AG04450 (cell line): ENCODE measurements at regions not wholly inside any gene's neighbourhood (a gene's known extent, or its start where the extent isn't known, plus 50 kb on each side); places are given as distances from the start of the nearest gene placed in this dataset.

Experiments used
- CTCF ChIA-PET: fragments of 300-600, 350-600 bp; formaldehyde crosslinking; extraction: SDS; loops from one replicate; lab custom pipeline; 2022; ENCODE audit warnings: antibody characterized with exemption, inconsistent platforms; lab: Charles Lee
- POLR2A ChIA-PET: fragments of 350-600 bp; formaldehyde crosslinking; extraction: SDS; loops from one replicate; lab custom pipeline; 2021; ENCODE audit warnings: antibody characterized with exemption, inconsistent platforms; lab: Yijun Ruan, JAX
- DNase-seq: peaks from one replicate; pipeline ENCODE4 v3.0.0-alpha.2; 2011; ENCODE audit warnings: low read depth, low spot score
- H3K27ac ChIP-seq: one replicate; pipeline ENCODE4 v1.5.1; 2012; ENCODE audit warnings: low read depth, low read length, control low read depth
- H3K27me3 ChIP-seq: one replicate; pipeline ENCODE4 v1.6.0; 2012; ENCODE audit warnings: low read length; ENCODE audit not compliant: control insufficient read depth, insufficient read depth
- H3K4me3 ChIP-seq: 2 replicates; pipeline ENCODE4 v1.5.1; 2011; ENCODE audit warnings: mild to moderate bottlenecking, low read depth, low read length, control low read depth
- H3K9me3 ChIP-seq: 2 replicates; pipeline ENCODE4 v1.5.1; 2012; ENCODE audit warnings: low read length; ENCODE audit not compliant: control insufficient read depth, insufficient read depth
- CTCF ChIP-seq: IDR thresholded peaks from 2 replicates; pipeline ENCODE4 v1.5.1; 2011; ENCODE audit warnings: low read depth, low read length, control low read depth, inconsistent platforms

GRCh38 chr7:41418337-41418736, 284.6 kb downstream of the INHBA start:
- TF ChIP-seq CTCF = no peak
- ChIA-PET CTCF (no interaction called here), POLR2A (no interaction called here)
- no peaks in the 10 kb centered on the region for H3K27me3 ChIP-seq
- H3K27ac ChIP-seq = no peak overlapping the region
- no peaks in the 10 kb centered on the region for H3K9me3 ChIP-seq
- no peak overlapping the region for H3K4me3 ChIP-seq
- no peak for DNase-seq

- no peak for TF ChIP-seq CTCF
- CTCF ChIA-PET = no interaction called here
- Histone ChIP-seq H3K27me3 (no peaks in the 10 kb centered on the region), H3K9me3 (no peaks in the 10 kb centered on the region), H3K4me3 (no peak overlapping the region), H3K27ac (no peak overlapping the region)
- POLR2A ChIA-PET = no interaction called here
- no peak for DNase-seq
Measured at GRCh38 chr7:41416208-41416595, 286.7 kb downstream of the INHBA start.

- ChIA-PET CTCF (no interaction called here), POLR2A (no interaction called here)
- no peak for DNase-seq
- Histone ChIP-seq H3K27ac (no peak overlapping the region), H3K9me3 (no peaks in the 10 kb centered on the region), H3K27me3 (no peaks in the 10 kb centered on the region), H3K4me3 (no peak overlapping the region)
- no peak for TF ChIP-seq CTCF
Measured at GRCh38 chr7:41415471-41416207, 287.3 kb downstream of the INHBA start.

GRCh38 chr7:41415051-41415450, 287.8 kb downstream of the INHBA start:
- CTCF ChIA-PET = no interaction called here
- Histone ChIP-seq H3K9me3 (no peaks in the 10 kb centered on the region), H3K27ac (no peak overlapping the region), H3K4me3 (no peak overlapping the region), H3K27me3 (no peaks in the 10 kb centered on the region)
- POLR2A ChIA-PET = no interaction called here
- no peak for TF ChIP-seq CTCF
- DNase-seq = no peak

DNA sequence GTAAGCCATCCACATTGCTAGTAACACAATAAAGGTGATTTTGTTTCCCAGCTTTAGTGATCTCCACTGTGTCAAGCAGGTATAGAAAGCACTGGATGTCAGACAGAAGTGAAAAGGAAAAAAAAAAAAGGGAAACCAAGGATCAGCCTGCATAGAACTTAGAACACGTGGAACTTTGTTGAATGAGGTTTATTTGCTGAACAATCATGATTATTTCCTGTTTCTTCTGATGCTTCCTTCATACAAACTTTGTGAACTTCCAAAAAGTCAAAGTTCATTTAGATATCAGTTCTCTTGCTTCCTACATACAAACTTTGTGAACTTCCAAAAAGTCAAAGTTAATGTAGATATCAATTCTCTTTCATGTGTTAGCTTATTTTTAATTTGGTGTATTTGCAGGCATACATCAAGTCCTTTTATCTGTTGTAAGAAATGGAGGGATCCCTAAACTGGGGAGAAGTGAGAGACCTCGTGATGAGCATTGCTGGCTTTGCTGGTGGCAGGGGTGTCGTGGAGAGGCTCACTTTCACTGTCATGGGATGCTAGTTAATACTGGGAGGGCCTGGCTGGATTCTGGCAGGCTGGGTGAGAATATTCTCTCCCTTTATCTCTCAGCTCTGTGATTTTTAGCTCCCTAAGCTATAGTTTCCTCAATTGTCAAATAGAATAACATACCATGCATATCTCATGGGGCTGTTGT, 298.4 kb downstream of the INHBA start:
- Histone ChIP-seq H3K27ac (no peak overlapping the region), H3K27me3 (no peaks in the 10 kb centered on the region), H3K4me3 (no peak overlapping the region), H3K9me3 (no peaks in the 10 kb centered on the region)
- CTCF ChIA-PET = interaction anchor here (1.1 kb wide), 1 partner anchor 1172 kb away, joined by 4 read pairs; no protein-coding TSS in a partner anchor
- DNase-seq = no peak
- no peak for TF ChIP-seq CTCF
- POLR2A ChIA-PET = no interaction called here
